Type B pancreatic cell (in vitro differentiated cells): ENCODE measurements at regions not wholly inside any gene's neighbourhood (a gene's known extent, or its start where the extent isn't known, plus 50 kb on each side); places are given as distances from the start of the nearest gene placed in this dataset.

Experiments
- DNase-seq: peaks from one replicate; pipeline ENCODE4 v3.0.0; 2021; ENCODE audit warnings: mixed read lengths; ENCODE audit not compliant: unreplicated experiment; ENCODE audit errors: extremely low spot score
- H3K27ac Mint-ChIP-seq: 2 replicates; pipeline ENCODE4 v1.8.0; 2021; ENCODE audit warnings: mild to moderate bottlenecking, mixed read lengths
- H3K27me3 Mint-ChIP-seq: 2 replicates; pipeline ENCODE4 v1.8.0; 2021; ENCODE audit warnings: mixed read lengths
- H3K36me3 Mint-ChIP-seq: 2 replicates; pipeline ENCODE4 v1.8.0; 2021; ENCODE audit warnings: mixed read lengths
- H3K4me1 Mint-ChIP-seq: one replicate; pipeline ENCODE4 v1.8.0; 2021; ENCODE audit warnings: mixed read lengths; ENCODE audit not compliant: unreplicated experiment
- H3K4me3 Mint-ChIP-seq: 2 replicates; pipeline ENCODE4 v1.8.0; 2021; ENCODE audit warnings: mild to moderate bottlenecking, mixed read lengths
- H3K9me3 Mint-ChIP-seq: 2 replicates; pipeline ENCODE4 v1.8.0; 2021; ENCODE audit warnings: mixed read lengths
- TF ChIP-seq, protein P1 (sequence below): fragments of 200-600 bp; sonication (generic); conservative IDR thresholded peaks from 2 replicates; pipeline ENCODE4 v1.5.0; 2021; ENCODE audit warnings: antibody characterized with exemption, mild to moderate bottlenecking

DNA sequence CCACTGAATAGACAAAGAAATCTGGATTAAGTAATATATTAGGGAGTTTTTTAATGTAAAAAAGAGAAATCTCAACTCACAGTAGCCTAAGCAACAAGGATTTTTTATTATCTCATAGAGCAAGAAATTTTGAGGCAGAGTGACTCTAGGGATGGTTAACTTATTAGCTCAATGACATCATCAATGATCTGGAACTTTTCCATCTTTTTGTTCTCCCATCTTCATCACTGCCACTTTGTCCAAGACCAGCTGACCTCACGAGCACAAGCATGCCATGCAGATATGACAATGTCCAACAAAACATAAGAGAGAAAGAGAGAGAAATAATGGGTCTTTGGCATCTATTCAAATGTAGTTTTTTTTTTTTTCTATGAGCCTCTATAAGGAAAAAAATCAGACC is 211.8 kb upstream of the RND3 start:
- H3K27me3 Mint-ChIP-seq, result no peaks in the 10 kb centered on the region
- H3K4me1 Mint-ChIP-seq, result peaks cover 11% of the 10 kb centered on the region
- no peaks in the 10 kb centered on the region for H3K9me3 Mint-ChIP-seq
- no peaks in the 10 kb centered on the region for H3K36me3 Mint-ChIP-seq
- TF ChIP-seq, protein P1, sequence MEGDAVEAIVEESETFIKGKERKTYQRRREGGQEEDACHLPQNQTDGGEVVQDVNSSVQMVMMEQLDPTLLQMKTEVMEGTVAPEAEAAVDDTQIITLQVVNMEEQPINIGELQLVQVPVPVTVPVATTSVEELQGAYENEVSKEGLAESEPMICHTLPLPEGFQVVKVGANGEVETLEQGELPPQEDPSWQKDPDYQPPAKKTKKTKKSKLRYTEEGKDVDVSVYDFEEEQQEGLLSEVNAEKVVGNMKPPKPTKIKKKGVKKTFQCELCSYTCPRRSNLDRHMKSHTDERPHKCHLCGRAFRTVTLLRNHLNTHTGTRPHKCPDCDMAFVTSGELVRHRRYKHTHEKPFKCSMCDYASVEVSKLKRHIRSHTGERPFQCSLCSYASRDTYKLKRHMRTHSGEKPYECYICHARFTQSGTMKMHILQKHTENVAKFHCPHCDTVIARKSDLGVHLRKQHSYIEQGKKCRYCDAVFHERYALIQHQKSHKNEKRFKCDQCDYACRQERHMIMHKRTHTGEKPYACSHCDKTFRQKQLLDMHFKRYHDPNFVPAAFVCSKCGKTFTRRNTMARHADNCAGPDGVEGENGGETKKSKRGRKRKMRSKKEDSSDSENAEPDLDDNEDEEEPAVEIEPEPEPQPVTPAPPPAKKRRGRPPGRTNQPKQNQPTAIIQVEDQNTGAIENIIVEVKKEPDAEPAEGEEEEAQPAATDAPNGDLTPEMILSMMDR, result no peak
- DNase-seq, result no peak
- H3K27ac Mint-ChIP-seq, result no peak overlapping the region
- H3K4me3 Mint-ChIP-seq, result no peak overlapping the region

DNA sequence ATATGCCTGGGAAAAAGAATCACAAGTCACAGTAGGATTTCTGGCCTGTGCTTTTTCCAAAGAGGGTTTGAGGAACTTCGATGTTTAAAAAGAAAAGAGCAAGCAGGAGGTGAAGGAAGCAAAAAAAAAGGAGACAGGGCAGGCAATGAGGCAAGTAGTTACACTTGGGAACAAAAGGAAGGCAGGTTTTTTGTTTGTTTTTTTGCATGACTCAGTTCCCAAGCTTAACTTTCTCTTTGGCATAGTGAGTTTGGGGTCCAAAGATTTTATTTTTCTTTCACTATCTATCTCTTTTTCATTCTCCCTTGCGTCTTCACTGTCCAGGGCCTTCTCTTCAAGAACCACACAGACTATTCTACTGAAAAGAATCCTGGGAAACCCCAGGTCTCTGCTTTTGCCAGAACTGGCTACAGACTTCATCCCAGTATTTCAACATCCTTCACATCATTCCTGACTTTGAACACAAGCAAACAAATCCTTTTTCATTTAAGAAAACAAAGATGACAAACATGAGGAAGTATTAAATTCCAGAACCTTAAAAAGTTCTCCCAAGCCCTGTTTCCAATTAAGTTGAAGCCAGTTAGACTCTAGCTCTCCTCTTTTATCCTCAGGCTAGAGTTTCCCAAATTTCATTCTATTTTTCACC is 210.7 kb upstream of the RND3 start:
- H3K9me3 Mint-ChIP-seq, result no peaks in the 10 kb centered on the region
- peaks cover 5% of the 10 kb centered on the region for H3K27me3 Mint-ChIP-seq
- H3K27ac Mint-ChIP-seq, result no peak overlapping the region
- H3K4me3 Mint-ChIP-seq, result no peak overlapping the region
- DNase-seq, result no peak
- H3K4me1 Mint-ChIP-seq, result peaks cover 11% of the 10 kb centered on the region
- TF ChIP-seq, protein P1, result no peak
- H3K36me3 Mint-ChIP-seq, result no peaks in the 10 kb centered on the region

DNA sequence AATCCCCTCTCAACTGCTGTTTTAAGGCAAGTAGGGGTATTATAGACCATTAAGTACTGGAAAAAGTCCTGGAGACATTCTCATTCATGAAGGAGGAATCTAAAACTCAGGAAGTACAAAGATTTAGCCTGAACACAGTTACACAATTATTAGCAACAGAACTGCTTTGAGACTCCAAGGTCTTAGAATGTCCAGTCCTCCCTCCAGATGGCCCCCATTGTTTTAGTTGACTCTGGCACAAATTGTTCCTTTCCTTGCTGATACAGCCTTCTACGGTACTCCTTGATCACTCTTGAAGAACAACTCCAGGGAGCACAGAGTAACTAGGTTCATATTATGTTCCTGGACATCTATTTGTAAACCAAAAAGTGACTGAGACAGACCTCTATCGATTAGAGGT is 210.1 kb upstream of the RND3 start:
- H3K4me3 Mint-ChIP-seq, result no peak overlapping the region
- peaks cover 11% of the 10 kb centered on the region for H3K4me1 Mint-ChIP-seq
- TF ChIP-seq, protein P1, result no peak
- H3K9me3 Mint-ChIP-seq, result no peaks in the 10 kb centered on the region
- no peaks in the 10 kb centered on the region for H3K36me3 Mint-ChIP-seq
- DNase-seq, result no peak
- no peak overlapping the region for H3K27ac Mint-ChIP-seq
- peaks cover 5% of the 10 kb centered on the region for H3K27me3 Mint-ChIP-seq

DNA sequence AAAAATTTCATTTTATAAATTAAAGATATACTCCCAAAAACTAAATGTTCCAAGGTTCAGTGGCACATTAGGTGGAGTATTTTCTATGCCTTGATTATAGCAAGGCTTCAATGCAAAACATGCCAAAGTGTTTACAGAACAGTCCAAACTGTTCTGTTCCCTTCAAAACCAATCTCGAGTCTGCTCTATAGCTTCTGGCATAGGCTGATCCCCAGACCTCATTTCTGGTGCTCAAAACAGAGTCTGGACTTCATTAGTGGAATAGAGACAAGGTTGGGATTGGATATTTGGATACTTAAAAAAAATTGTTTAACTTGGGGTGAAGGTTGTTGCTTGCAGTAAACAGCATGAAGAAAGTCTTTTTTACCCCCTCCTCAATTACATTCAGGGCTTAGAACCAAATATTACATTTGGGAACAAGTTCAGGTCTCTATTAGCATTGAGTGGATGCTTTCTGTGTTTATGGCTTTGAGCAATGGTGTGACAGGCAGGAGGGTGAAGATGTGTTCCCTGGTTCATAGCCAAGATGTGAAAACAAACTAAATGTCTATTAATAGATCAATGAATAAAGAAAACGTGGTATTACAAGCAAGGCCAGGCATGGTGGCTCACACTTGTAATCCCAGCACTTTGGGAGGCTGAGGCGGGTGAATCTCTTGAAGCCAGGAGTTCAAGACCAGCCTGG is 208.1 kb upstream of the RND3 start:
- DNase-seq, result no peak
- Mint-ChIP-seq H3K27me3 (peaks cover 5% of the 10 kb centered on the region), H3K36me3 (no peaks in the 10 kb centered on the region), H3K9me3 (no peaks in the 10 kb centered on the region), H3K4me1 (peaks cover 11% of the 10 kb centered on the region), H3K27ac (no peak overlapping the region), H3K4me3 (no peak overlapping the region)
- TF ChIP-seq, protein P1, result no peak

DNA sequence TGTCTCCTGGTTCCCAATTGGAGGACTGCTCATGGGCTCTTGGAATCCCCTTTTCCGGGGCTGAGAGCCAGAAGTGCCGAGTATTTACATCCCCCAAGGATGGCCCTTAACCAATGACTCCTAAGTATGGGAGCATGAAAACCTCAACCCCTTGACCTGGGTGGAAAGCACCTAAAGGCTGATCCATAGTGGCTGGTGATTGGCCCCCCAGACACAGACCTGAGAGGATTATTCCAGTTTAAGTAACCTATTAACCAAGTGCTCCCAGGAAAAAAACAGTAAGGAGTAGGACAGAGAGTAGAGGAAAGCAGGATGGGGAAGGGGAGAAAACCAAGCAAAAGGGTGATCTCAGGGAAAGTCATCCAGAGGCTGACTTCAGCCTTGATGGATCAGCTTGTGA is 206.1 kb upstream of the RND3 start:
- H3K36me3 Mint-ChIP-seq, result no peaks in the 10 kb centered on the region
- no peak for DNase-seq
- no peaks in the 10 kb centered on the region for H3K9me3 Mint-ChIP-seq
- no peak overlapping the region for H3K27ac Mint-ChIP-seq
- no peak overlapping the region for H3K4me3 Mint-ChIP-seq
- peaks cover 5% of the 10 kb centered on the region for H3K27me3 Mint-ChIP-seq
- H3K4me1 Mint-ChIP-seq, result peaks cover 4% of the 10 kb centered on the region
- TF ChIP-seq, protein P1, result no peak
